GM18519 (cell line): ENCODE measurements at regions not wholly inside any gene's neighbourhood (a gene's known extent, or its start where the extent isn't known, plus 50 kb on each side); places are given as distances from the start of the nearest gene placed in this dataset.
A peak's percentile ranks its signal among the peaks of the same experiment; 100 is the strongest.

Experiments
- ATAC-seq: cut with Tn5 transposase; IDR thresholded peaks from one replicate; pipeline ENCODE4 v1.9.1; 2021; ENCODE audit warnings: mild to moderate bottlenecking, moderate library complexity; ENCODE audit not compliant: unreplicated experiment, low FRiP score

- ATAC-seq, result no peak
These were observed 1086.5 kb downstream of the NR2F1-AS1 start for GRCh38 chr5:92494508-92494907.

- no peak for ATAC-seq
These were observed 1088.1 kb downstream of the NR2F1-AS1 start for GRCh38 chr5:92492908-92493307.

- no peak for ATAC-seq
These were observed 1096.5 kb downstream of the NR2F1-AS1 start for GRCh38 chr5:92484484-92484883.

GRCh38 chr5:92472981-92473566, 1090.0 kb upstream of the ARRDC3 start:
- ATAC-seq, result no peak

GRCh38 chr5:92471861-92472260, 1088.7 kb upstream of the ARRDC3 start:
- ATAC-seq, result no peak

GRCh38 chr5:92470770-92471169, 1087.7 kb upstream of the ARRDC3 start:
- ATAC-seq, result no peak

GRCh38 chr5:92468295-92468694, 1085.2 kb upstream of the ARRDC3 start:
- no peak for ATAC-seq

GRCh38 chr5:92467695-92468094, 1084.6 kb upstream of the ARRDC3 start:
- ATAC-seq, result no peak

- ATAC-seq, result peak; percentile 53
These were observed 1077.4 kb upstream of the ARRDC3 start for GRCh38 chr5:92460505-92460904.

GRCh38 chr5:92459654-92460053, 1076.5 kb upstream of the ARRDC3 start:
- no peak for ATAC-seq

GRCh38 chr5:92455011-92455410, 1071.9 kb upstream of the ARRDC3 start:
- peak; percentile 99 for ATAC-seq

GRCh38 chr5:92444888-92445287, 1061.8 kb upstream of the ARRDC3 start:
- ATAC-seq, result no peak

GRCh38 chr5:92435781-92436180, 1052.7 kb upstream of the ARRDC3 start:
- no peak for ATAC-seq

GRCh38 chr5:92429646-92430045, 1046.5 kb upstream of the ARRDC3 start:
- ATAC-seq, result no peak

GRCh38 chr5:92428415-92428814, 1045.3 kb upstream of the ARRDC3 start:
- ATAC-seq, result no peak

- ATAC-seq, result no peak
These were observed 1041.8 kb upstream of the ARRDC3 start for GRCh38 chr5:92424785-92425426.

- no peak for ATAC-seq
These were observed 1038.8 kb upstream of the ARRDC3 start for GRCh38 chr5:92421942-92422341.

- ATAC-seq, result no peak
These were observed 1038.1 kb upstream of the ARRDC3 start for GRCh38 chr5:92421196-92421595.

GRCh38 chr5:92419261-92419660, 1036.1 kb upstream of the ARRDC3 start:
- no peak for ATAC-seq

- no peak for ATAC-seq
These were observed 1035.2 kb upstream of the ARRDC3 start for GRCh38 chr5:92418341-92418740.

- no peak for ATAC-seq
These were observed 1026.0 kb upstream of the ARRDC3 start for GRCh38 chr5:92409134-92409533.

GRCh38 chr5:92402956-92403702, 1020.0 kb upstream of the ARRDC3 start:
- no peak for ATAC-seq
